Liver (tissue), 8 donors: ENCODE measurements at regions not wholly inside any gene's neighbourhood (a gene's known extent, or its start where the extent isn't known, plus 50 kb on each side); places are given as distances from the start of the nearest gene placed in this dataset.

ENCODE experiments used
- DNase-seq: peaks from one replicate; pipeline ENCODE4 v3.0.0-alpha.2; 2017; ENCODE audit warnings: low spot score
- H3K27ac ChIP-seq, 2 donors: one replicate each; pipeline ENCODE4 v1.7.0; 2013; ENCODE audit warnings: inconsistent platforms in 2 of 2, low read length in 2 of 2, control low read depth in 1 of 2, low read depth in 1 of 2, mild to moderate bottlenecking in 1 of 2
- H3K27me3 ChIP-seq, 4 donors: one replicate each; pipeline versions ENCODE4 v1.6.1 to v1.7.0; 2013; ENCODE audit warnings: low read length in 3 of 4, inconsistent platforms in 1 of 4, mild to moderate bottlenecking in 1 of 4, moderate library complexity in 1 of 4; ENCODE audit not compliant: control insufficient read depth in 4 of 4, insufficient read depth in 4 of 4
- H3K36me3 ChIP-seq, 4 donors: one replicate each; pipeline versions ENCODE4 v1.6.1 to v1.7.0; 2013; ENCODE audit warnings: low read length in 3 of 4, mild to moderate bottlenecking in 3 of 4, low read depth in 1 of 4, moderate library complexity in 1 of 4; ENCODE audit not compliant: control insufficient read depth in 4 of 4, insufficient read depth in 3 of 4
- H3K4me1 ChIP-seq, 4 donors: one replicate each; pipeline versions ENCODE4 v1.6.1 to v1.7.0; 2013; ENCODE audit warnings: low read length in 3 of 4, mild to moderate bottlenecking in 3 of 4, moderate library complexity in 1 of 4; ENCODE audit not compliant: control insufficient read depth in 4 of 4, insufficient read depth in 4 of 4
- H3K4me3 ChIP-seq, 3 donors: one replicate each; pipeline versions ENCODE4 v1.6.1 to v1.7.0; 2013; ENCODE audit warnings: low read length in 3 of 3, control low read depth in 1 of 3, low read depth in 1 of 3, mild to moderate bottlenecking in 1 of 3
- H3K9ac ChIP-seq, 2 donors: one replicate each; pipeline ENCODE4 v1.7.0; 2013; ENCODE audit warnings: low read length in 2 of 2, mild to moderate bottlenecking in 2 of 2, moderate library complexity in 2 of 2, control low read depth in 1 of 2, low read depth in 1 of 2
- H3K9me3 ChIP-seq, 4 donors: one replicate each; pipeline versions ENCODE4 v1.6.1 to v1.7.0; 2013; ENCODE audit warnings: low read length in 3 of 4; ENCODE audit not compliant: control insufficient read depth in 4 of 4
- FOXA1 ChIP-seq: IDR thresholded peaks from 2 replicates; pipeline ENCODE4 v1.6.1; 2016; ENCODE audit warnings: antibody characterized with exemption
- FOXA2 ChIP-seq: IDR thresholded peaks from 2 replicates; pipeline ENCODE4 v1.6.1; 2016; ENCODE audit warnings: antibody characterized with exemption
- GABPA ChIP-seq, 2 donors: IDR thresholded peaks in 1 of 2; conservative IDR thresholded peaks in 1 of 2; 2 replicates each; pipeline ENCODE4 v1.6.1; 2016; ENCODE audit warnings: antibody characterized with exemption in 2 of 2, mild to moderate bottlenecking in 1 of 2, moderate library complexity in 1 of 2
- HNF4A ChIP-seq, 2 donors: conservative IDR thresholded peaks; 2 replicates each; pipeline ENCODE4 v1.6.1; 2016; ENCODE audit warnings: antibody characterized with exemption in 2 of 2, mild to moderate bottlenecking in 2 of 2
- HNF4G ChIP-seq: IDR thresholded peaks from 2 replicates; pipeline ENCODE4 v1.6.1; 2016; ENCODE audit warnings: antibody characterized with exemption
- NR2F2 ChIP-seq: IDR thresholded peaks from 2 replicates; pipeline ENCODE4 v1.6.1; 2016; ENCODE audit warnings: antibody characterized with exemption
- REST ChIP-seq: IDR thresholded peaks from 2 replicates; pipeline ENCODE4 v1.6.1; 2016; ENCODE audit warnings: antibody characterized with exemption, mild to moderate bottlenecking
- RXRA ChIP-seq, 2 donors: IDR thresholded peaks; 2 replicates each; pipeline ENCODE4 v1.6.1; 2017 to 2018; ENCODE audit warnings: antibody characterized with exemption in 2 of 2, mild to moderate bottlenecking in 1 of 2
- SP1 ChIP-seq: IDR thresholded peaks from 2 replicates; pipeline ENCODE4 v1.6.1; 2018; ENCODE audit warnings: antibody characterized with exemption, mild to moderate bottlenecking
- TAF1 ChIP-seq: conservative IDR thresholded peaks from 2 replicates; pipeline ENCODE4 v1.6.1; 2016; ENCODE audit warnings: antibody characterized with exemption, mild to moderate bottlenecking
- YY1 ChIP-seq: IDR thresholded peaks from 2 replicates; pipeline ENCODE4 v1.6.1; 2016; ENCODE audit warnings: antibody characterized with exemption, mild to moderate bottlenecking
- WGBS: extraction: QIAGEN DNeasy Blood & Tissue Kit; methylation state at CpG from one replicate; pipeline ENCODE4 v1.1.7; 2013; 5-methylcytosine and 5-hydroxymethylcytosine counted together
- TF ChIP-seq, protein P1 (sequence below): fragments of 150-350 bp; IDR thresholded peaks from 2 replicates; pipeline ENCODE4 v1.5.1; 2017; ENCODE audit warnings: improper control_type of control experiment, low read depth, low read length; ENCODE audit not compliant: missing input control
- TF ChIP-seq, protein P2 (sequence below): IDR thresholded peaks from 2 replicates; pipeline ENCODE4 v1.6.1; 2016; ENCODE audit warnings: antibody characterized with exemption
- TF ChIP-seq, protein P3 (sequence below): IDR thresholded peaks from 2 replicates; pipeline ENCODE4 v1.6.1; 2016; ENCODE audit warnings: antibody characterized with exemption
- donor health status: healthy.
- donor health status: healthy.
- donor health status: healthy.
- donor health status: healthy.
- donor health status: healthy.

- no peak for TF ChIP-seq REST
- TF ChIP-seq FOXA1, result no peak
- TF ChIP-seq NR2F2, result no peak
These were observed 59.3 kb upstream of the CTIF start (continued) for GRCh38 chr18:48479531-48479930.

DNA sequence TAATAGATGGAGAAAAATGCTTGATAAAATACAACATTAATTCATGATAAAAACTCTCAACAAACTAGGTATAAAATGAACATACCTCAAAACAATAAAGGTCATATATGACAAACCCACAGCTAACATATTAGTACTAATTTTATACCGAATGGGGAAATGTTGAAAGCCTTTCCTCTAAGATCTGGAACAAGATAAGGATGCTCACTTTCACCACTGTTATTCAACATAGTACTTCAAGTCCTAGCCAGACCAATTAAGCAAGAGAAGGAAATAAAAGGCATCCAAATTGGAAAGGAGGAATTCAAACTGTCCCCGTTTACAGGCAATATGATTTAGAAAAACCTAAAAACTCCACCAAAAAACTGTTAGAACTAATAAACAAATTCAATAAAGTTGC, 61.5 kb upstream of the CTIF start:
- Histone ChIP-seq H3K36me3 (no peaks in the 10 kb centered on the region), H3K4me1 (peaks cover 0 to 4% (median 1%) of the 10 kb centered on the region in 4 donors), H3K4me3 (no peak overlapping the region), H3K9ac (no peak overlapping the region), H3K27ac (no peak overlapping the region), H3K9me3 (no peaks in the 10 kb centered on the region), H3K27me3 (no peaks in the 10 kb centered on the region)
- WGBS, result 79% methylated on average over 2 of the region's 2 CpGs
- no peak for DNase-seq
- no peak for TF ChIP-seq TAF1
- TF ChIP-seq, protein P1, sequence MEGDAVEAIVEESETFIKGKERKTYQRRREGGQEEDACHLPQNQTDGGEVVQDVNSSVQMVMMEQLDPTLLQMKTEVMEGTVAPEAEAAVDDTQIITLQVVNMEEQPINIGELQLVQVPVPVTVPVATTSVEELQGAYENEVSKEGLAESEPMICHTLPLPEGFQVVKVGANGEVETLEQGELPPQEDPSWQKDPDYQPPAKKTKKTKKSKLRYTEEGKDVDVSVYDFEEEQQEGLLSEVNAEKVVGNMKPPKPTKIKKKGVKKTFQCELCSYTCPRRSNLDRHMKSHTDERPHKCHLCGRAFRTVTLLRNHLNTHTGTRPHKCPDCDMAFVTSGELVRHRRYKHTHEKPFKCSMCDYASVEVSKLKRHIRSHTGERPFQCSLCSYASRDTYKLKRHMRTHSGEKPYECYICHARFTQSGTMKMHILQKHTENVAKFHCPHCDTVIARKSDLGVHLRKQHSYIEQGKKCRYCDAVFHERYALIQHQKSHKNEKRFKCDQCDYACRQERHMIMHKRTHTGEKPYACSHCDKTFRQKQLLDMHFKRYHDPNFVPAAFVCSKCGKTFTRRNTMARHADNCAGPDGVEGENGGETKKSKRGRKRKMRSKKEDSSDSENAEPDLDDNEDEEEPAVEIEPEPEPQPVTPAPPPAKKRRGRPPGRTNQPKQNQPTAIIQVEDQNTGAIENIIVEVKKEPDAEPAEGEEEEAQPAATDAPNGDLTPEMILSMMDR, result no peak
- no peak for TF ChIP-seq HNF4A (conservative IDR thresholded peaks at IDR 0.05)
- TF ChIP-seq, protein P2, sequence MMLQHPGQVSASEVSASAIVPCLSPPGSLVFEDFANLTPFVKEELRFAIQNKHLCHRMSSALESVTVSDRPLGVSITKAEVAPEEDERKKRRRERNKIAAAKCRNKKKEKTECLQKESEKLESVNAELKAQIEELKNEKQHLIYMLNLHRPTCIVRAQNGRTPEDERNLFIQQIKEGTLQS, result no peak
- TF ChIP-seq FOXA2, result no peak
- TF ChIP-seq FOXA1, result no peak

DNA sequence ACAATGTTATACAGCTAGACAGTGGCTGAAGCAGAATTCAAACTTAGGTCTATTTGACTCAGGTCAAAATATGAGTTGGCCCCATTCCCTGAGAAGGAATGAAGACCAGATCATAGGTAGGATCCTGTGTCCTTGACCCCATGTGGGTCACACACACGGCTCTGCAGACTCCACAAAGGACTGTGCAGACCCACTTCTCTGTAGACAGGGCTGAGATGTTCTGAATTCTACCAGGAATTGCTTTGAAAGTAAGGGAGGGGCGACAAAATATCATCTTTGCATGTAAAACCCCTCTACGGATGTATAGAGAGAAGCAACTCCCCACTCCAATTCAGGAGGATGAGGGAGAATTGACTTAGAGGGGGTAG, 62.3 kb upstream of the CTIF start:
- Histone ChIP-seq H3K4me3 (no peak overlapping the region), H3K36me3 (no peaks in the 10 kb centered on the region), H3K9me3 (no peaks in the 10 kb centered on the region), H3K9ac (no peak overlapping the region), H3K27me3 (no peaks in the 10 kb centered on the region), H3K27ac (no peak overlapping the region), H3K4me1 (peaks cover 0 to 4% (median 1%) of the 10 kb centered on the region in 4 donors)
- TF ChIP-seq FOXA2 (no peak), TAF1 (no peak), NR2F2 (no peak), FOXA1 (no peak), SP1 (no peak), RXRA (IDR thresholded peaks at IDR 0.05) (no peak), YY1 (no peak), HNF4G (no peak), GABPA (IDR thresholded peaks at IDR 0.05 in 1 of 2, conservative IDR thresholded peaks at IDR 0.05 in 1 of 2) (no peak)
- TF ChIP-seq, protein P3, sequence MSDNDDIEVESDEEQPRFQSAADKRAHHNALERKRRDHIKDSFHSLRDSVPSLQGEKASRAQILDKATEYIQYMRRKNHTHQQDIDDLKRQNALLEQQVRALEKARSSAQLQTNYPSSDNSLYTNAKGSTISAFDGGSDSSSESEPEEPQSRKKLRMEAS, result no peak
- TF ChIP-seq, protein P2, result no peak
- TF ChIP-seq, protein P1, result no peak
- no peak for DNase-seq
- WGBS, result 75% methylated on average over 3 of the region's 3 CpGs
